GM18508 (cell line): ENCODE measurements at regions not wholly inside any gene's neighbourhood (a gene's known extent, or its start where the extent isn't known, plus 50 kb on each side); places are given as distances from the start of the nearest gene placed in this dataset.
A peak's percentile ranks its signal among the peaks of the same experiment; 100 is the strongest.

ENCODE experiments used
- ATAC-seq: cut with Tn5 transposase; IDR thresholded peaks from one replicate; pipeline ENCODE4 v1.9.1; 2021; ENCODE audit warnings: moderate number of reproducible peaks; ENCODE audit not compliant: insufficient read depth, unreplicated experiment

DNA sequence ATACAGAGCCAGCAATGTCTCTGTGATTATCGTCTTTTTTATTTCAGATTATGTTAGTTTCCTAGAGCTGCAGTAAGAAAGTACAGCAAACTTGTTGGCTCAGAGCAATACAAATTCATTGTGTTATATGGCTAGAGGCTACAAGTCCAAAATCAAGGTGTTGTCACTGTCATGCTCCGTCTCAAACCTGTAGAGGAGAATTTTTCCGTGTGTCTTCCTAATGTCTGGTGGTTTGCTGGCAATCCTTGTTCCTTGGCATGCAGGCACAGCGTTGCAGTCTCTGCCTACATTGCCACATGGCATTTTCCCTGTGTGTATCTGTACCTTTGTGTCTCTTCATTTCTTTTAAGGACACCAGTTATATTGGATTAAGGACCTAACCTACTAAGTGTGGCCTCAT is 244.4 kb downstream of the LRRIQ3 start:
- no peak for ATAC-seq

DNA sequence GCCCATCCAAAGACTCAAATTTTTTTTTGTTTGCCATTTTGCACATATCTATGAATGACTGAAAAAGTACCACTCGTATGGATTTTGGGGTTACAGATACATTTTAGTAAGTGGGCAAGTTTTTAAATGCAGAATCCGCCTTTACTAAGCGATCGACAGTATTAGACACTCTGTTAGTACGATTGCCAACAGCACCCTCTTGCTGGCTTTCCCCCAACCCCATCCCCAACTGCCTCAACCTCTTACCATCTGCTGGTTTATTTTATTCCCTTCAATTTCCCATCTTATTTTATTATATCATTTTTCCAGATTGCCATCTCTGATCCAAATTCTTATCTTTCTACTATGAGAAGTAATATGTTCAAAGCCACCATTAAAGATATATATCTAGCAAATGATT is 244.8 kb downstream of the LRRIQ3 start:
- ATAC-seq, result no peak

DNA sequence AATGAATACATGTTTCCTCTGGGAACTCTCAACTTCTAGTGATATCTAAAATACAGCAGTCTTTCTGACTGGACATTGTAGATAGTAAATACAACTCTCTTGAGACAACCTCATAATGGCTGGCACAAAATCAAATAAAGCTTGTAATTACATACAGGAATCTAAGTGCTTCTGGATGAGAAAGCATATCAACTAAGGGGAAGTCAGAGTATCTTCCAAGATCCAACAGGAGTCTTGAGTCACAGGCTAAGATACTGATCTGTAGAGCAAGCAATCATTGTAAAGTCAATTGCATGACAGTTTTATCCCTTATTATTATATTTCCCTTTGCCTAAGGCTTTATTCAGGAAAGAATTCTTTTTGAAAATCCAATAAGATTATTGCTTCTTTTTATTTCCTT is 249.9 kb downstream of the LRRIQ3 start:
- no peak for ATAC-seq

DNA sequence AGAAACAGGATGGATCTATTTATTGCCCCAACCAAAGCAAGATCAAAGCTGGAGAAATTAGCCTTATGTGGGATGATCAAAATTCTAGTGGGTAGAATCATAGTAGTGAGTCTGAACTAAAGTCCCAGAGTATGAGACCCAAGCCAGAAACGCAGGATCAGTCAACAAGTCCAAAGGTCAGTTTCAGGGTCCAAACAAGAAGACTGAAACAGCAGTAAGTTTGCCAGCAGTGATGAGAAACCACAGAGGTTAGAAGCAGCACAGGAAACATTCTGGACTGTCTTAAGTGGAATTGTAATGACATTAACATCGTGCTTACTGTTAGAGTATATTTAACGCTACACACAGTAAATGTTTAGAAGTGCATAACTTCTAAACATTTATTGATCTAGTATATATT is 251.0 kb downstream of the LRRIQ3 start:
- no peak for ATAC-seq

DNA sequence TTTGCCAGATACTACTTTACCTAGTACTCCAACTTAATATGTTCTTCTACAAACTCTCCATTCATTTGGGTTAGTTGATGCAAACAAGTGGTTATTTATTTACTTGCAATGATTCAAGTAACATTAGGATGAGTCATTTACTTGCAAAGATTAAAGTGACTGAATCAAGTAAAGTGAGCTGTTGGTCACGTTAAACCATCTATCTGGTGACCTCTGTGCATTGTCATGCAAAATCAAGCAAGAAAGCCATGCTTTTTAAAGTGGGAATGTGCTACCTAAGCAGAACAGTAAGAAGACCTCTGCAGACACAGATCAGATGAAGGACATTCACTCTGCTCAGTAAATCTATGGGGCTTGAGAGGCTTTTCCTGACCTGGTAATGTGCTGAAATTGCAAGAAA is 254.7 kb downstream of the LRRIQ3 start:
- no peak for ATAC-seq

DNA sequence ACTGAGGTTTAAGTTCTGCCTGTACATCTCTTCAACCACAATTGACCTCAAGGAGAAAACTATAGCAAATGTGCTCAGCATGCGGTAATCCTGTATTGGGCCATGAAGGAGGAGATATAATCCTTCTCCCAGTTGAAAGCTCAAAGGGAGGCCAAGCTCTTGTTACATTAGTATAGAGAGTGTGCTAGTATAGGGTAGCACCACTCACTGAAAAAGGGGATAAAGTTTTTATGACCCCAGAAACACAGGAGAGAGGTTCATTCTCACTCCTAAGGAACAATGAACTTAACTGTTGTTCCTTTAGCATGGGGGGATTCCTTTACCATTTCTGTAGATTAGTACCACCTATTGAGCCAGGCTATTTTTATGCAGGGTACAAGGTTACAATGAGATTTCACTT is 267.7 kb downstream of the LRRIQ3 start:
- no peak for ATAC-seq

DNA sequence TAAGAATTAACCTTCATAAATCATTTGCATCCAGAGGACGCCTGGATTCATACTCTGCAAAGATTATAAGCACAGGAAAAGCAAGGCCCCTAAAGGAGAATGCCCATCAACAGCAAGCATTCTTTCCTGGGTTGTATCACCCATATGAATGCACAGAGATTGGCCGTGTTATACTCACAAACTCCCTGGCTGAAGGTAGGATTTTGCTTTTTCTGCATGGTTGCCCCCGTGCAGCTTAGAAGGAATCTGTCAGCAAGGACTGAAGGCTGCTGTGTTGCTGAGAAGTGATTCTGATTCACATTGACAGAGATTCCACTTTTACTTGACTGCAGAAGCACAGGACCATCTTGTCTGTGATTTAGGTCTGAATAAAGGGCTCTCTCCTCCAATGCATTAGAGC is 283.0 kb downstream of the LRRIQ3 start:
- no peak for ATAC-seq

DNA sequence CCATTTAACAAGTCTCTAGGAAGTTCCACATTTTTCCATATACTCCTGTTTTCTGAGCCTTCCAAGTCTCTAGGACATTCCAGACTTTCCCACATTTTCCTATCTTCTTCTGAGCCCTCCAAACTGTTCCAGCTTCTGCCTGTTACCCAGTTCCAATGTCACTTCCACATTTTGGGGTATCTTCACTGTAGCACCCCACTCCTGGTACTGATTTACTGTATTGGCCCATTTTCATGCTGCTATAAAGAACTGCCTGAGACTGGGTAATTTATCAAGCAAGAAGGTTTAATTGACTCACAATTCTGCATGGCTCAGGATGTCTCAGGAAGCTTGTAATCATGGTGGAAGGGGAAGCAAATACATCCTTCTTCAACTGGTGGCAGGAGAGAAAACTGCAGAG is 285.0 kb downstream of the LRRIQ3 start:
- ATAC-seq, result no peak

DNA sequence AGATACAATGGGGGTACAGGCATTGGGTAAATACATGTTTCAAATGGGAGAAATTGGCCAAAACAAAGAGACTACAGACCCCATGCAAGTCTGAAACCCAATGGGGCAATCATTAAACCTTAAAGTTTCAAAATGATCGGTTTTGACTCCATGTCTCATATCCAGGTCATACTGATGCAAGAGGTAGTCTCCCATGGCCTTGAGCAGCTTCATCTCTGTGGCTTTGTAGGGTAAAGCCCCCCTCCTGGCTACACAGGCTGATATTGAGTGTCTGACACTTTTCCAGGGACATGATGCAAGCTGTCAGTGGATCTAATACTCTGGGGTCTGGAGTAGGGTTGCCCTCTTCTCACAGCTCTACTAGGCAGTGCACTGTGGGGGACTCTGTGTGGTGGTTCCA is 286.1 kb downstream of the LRRIQ3 start:
- no peak for ATAC-seq

DNA sequence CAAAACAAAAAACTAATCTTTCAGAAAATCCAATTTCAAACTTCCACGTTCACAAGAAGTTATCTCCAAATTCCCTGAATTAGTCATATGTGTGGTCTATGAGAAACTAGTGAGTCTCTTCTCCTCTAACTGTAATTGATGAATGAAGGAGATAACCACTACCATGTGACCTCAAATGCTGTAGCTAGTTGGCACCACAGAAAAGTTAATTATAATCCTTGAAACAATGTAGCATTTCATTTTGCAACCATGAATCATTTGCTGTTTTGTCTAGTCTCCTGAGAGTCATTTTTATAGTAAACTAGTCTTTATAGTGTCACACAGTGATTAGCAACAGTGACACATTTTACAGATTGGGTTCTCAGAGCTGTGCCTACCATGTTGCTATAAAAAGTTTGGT is 287.5 kb downstream of the LRRIQ3 start:
- peak; percentile 46 for ATAC-seq

DNA sequence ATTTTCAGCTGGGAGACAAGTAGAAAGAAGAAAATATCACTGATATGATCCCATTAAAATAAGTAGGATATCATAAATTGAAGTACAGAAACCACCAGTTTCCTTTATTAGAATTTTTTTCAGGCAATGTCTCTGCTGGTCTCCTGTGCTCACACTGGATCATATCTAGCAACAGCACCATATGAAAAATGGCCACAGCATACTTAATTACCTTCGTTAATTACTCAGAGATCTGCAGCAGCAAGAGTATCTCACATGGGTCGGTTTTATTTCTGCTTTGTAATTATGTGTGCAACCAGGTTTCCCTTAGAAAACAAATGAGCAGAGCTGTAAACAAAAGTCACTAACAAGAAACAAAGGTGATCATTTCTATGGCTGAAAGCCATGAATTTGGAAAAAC is 287.9 kb downstream of the LRRIQ3 start:
- no peak for ATAC-seq

DNA sequence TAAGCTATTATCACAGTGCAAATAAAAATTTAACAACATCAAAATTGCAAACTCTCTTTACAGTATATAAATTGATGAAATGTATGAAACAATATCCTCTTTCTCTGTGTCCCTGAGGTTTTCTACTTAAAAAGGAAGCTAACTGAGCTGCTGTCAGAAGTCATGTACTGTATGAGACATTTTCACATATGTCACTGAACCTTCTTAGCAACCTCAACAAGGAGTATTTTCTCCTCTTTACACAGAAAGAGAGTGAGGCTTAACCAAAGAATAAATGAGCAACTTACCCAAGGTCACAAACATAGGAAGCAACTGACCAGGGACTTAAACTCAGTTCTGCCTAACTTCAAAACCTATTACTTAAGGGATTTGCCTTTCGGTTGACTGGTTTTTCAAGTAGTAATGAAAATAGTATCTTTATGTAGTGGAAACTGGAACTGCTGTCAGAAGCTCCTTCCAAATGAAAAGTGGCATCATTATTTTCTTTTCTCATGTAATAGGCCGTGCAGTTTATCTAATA is 288.9 kb downstream of the LRRIQ3 start:
- no peak for ATAC-seq

DNA sequence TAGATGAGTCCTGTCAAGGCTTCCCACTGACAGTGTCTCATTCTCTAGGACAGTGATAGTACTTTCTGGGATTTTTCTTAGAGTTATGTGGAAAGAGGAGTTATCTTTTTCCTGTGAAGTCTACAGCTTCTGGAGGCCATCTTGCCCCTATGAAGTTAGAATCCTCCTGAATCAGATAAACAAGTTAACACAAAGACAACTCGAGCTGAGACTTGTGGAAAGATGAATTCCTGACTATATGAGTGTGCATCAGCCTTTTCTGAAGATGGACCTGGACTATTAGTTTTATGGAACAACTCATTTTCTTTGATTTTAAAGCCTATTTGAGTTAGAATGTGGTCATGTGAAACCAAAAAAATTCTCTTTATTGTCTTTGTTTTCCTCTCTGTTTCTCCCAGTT is 290.9 kb downstream of the LRRIQ3 start:
- no peak for ATAC-seq

DNA sequence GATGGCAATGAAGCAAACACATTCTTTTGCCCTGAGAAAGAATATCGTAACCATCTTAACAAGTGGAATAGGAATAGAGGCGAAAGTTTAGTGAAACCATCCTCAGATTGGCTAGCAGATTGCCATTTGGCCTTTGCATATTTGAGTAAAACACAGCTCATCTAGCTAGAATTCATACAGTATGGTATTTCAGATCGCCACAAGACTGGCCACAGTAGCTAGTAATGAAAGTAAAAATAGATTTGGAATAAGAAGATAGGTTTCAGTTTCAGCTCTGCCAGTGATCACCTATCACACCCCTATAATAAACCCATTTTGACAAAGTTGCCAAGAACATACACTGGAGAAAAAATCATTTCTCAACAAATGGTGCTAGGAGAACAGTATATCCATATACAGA is 294.9 kb downstream of the LRRIQ3 start:
- peak; percentile 48 for ATAC-seq

DNA sequence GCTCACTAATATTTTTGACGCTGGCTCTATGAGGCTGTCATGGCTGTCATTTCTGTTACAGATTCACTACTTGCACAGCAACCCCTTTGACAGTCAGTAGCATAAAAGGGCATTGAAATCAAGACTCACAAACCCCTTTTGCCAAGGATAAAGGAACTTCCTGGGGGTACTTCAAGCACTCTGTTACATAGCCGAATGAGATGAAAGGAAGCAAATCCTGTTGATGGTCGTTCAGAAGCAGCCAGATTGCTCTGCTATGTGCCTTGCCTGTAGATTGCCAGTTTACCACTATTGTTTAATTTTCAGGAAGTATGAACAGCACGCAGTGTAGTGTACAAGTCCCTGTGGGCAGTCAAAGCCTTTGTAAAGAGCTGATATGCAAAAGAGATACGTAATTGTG is 296.2 kb downstream of the LRRIQ3 start:
- no peak for ATAC-seq

DNA sequence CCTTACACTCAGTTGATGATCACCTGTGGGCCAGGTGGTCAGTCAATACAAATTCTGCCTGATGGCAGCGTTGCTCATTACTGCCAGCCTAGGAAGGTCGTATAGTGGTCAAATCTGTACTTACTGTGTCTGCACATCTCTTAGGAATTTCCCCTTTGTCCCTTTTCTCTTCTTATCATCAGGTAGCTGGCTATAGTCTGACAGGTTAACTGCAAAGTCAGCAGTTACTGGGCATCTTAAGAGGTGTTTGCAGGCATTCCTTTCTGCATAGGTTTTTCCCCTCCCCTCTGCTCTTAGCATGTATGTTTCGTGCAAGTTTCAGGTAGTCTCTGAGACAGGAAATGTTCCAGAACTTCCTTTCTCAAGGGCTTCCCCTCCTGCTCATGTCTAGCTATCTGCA is 298.7 kb downstream of the LRRIQ3 start:
- no peak for ATAC-seq

DNA sequence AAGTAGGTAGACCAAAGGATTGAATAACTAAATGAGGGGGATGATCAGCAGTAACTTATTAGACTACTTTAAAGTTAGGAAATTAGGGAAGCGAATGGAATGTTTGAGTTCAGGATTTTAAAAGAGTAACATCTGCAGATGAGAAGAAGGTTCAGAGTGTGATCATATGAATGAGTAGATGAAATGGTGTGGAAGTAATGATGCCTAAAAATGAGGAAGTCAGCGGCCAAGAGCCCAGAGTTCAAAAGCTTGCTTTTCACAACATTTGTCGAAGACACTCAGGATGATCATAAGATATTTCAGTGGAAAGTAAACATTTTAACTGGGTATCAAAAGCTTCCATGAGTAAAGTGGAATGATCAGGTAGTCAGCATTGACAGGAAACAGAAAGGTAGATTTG is 299.4 kb downstream of the LRRIQ3 start:
- ATAC-seq, result no peak

DNA sequence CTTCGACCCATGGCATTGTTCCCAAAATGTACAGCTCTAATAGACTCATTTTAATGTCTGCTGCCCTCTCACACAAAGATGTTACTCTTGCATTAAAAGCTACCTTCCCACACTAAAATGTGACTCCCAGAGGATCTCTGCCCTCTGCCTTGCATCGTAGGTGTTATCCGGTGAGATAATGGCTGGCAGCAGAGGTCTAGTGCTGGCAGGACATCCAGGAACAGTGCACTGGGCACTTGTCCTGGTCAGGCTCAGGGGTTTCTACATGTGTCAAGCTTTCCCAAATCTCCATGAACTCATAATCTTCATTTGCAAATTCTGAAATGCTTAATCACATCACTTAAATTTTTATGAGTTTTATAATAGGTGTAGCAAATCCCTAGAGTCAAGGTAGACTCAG is 310.6 kb downstream of the LRRIQ3 start:
- ATAC-seq, result no peak

DNA sequence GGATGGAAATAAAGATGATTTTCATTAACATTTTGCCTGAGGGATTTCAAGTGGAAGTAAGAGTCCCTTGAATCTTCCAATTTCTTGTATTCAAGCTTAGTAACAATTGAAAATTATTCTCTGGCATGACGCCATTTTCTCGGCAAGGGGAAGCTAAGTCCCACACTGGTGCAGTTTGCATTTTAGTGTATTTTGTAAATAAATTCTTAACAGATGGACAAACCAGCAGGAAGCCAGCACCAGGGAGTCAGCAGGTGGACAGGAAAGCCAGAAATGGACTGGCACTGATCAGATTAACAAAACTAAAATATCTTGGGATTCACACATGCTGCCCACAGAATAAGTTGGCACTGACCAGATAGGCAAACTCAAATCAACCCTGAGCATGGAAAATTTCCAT is 311.3 kb downstream of the LRRIQ3 start:
- no peak for ATAC-seq

DNA sequence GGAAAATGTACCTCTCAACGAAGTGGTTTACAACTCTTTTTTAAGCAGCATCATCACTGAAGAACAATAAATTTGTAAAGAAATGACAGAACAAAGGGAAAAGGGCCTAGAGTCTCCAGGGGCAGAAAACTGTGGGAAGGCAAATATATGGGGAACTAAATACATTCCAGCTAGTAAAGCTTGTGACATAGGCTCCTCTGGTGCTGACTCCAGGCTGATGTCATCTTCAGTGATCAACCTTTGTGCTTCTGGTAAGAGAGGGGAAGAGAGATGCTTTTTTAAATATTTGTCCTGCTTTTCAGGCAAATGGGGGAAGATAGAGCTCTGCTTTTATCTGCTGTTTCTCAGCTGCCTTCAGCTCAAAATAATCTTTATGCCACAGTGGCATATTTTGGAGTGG is 323.2 kb downstream of the LRRIQ3 start:
- no peak for ATAC-seq

DNA sequence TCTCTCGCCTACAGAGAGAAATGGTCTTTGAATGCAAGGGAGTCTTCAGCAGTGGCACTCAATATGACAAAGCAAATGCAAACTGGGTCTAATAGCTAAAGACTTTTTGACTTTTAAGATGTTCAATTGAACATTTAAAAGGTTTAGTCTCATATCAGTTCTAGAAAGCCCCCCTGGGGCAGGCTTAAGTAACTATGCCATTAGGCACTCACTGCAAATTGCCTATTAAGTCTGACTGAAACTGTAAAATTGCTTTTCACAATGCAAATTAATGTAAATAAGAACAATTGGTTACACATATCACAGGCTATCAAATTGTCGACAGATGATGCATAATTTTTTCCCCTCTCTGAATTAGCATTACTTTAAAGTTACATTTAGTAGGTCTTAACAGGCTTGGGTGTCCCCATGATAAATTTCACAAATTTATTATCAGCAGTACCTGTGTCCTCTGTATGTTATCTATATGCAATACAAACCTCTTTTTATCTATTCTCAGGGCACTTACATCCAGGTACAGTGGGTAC is 329.1 kb downstream of the LRRIQ3 start:
- ATAC-seq, result no peak

DNA sequence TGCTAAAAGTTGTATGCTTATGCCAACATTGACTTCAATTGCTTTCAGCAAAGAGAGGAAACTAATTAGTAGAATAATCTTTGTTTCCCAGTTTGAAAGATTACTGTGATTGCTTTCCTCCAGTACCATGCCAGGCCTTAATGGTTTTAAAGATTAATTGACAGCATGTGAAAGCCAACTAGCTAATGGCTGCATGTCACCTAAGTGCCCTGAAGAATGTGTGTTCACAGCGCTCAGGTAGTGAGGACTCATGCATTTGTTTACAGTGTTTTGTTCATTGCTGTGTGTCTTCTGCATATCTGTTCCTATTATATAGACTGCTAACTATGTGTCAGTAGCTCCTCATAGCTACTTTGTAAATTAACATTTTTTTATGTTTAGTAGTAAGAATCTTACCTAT is 335.6 kb downstream of the LRRIQ3 start:
- no peak for ATAC-seq

DNA sequence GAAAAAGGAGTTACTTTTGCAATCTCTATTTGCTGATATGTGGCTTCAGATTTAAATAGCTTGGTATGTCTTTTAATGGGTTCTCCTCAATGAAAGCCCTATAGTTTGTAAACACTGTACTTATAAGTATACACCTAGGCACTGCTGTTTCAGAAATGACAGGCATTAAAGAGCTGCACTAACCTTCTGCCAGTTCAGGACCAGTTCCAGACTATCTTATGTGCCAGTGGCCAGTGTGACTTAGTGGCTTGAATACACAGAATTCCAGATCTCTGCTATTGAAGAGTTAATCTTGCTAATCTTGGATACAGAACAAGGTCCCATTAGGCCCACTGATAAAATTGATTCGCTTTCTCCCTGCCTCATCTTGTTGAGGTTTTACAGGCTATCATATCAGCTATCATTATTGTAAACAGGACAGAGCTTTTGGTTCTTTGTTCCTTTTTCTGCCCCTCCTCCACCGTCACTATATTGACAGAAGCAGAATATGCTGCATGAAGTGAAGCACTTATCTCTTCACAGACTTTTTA is 337.5 kb downstream of the LRRIQ3 start:
- no peak for ATAC-seq
